HEK293T (cell line): ENCODE measurements at regions not wholly inside any gene's neighbourhood (a gene's known extent, or its start where the extent isn't known, plus 50 kb on each side); places are given as distances from the start of the nearest gene placed in this dataset.

Experiments
- BHLHE40 ChIP-seq: fragments of 450-650 bp; IDR thresholded peaks from 2 replicates; pipeline ENCODE4 v1.6.1; 2016; ENCODE audit warnings: mild to moderate bottlenecking, moderate library complexity, borderline replicate concordance
- CTBP1 ChIP-seq: fragments of 450-650 bp; IDR thresholded peaks from 2 replicates; pipeline ENCODE4 v1.6.1; 2016; ENCODE audit warnings: borderline replicate concordance
- ELF4 ChIP-seq: fragments of 450-650 bp; IDR thresholded peaks from 2 replicates; pipeline ENCODE4 v1.6.1; 2017; ENCODE audit warnings: antibody characterized with exemption
- FOXA1 ChIP-seq: fragments of 450-650 bp; IDR thresholded peaks from 2 replicates; pipeline ENCODE4 v1.6.1; 2016; ENCODE audit warnings: mild to moderate bottlenecking
- SP1 ChIP-seq: fragments of 450-650 bp; IDR thresholded peaks from 2 replicates; pipeline ENCODE4 v1.6.1; 2017

- no peak for TF ChIP-seq FOXA1
- TF ChIP-seq CTBP1, result no peak
- no peak for TF ChIP-seq ELF4
- TF ChIP-seq SP1, result no peak
- no peak for TF ChIP-seq BHLHE40
These were observed 223.4 kb upstream of the DIO2 start for GRCh38 chr14:80434574-80435321.
